H1 (cell line): ENCODE measurements at regions not wholly inside any gene's neighbourhood (a gene's known extent, or its start where the extent isn't known, plus 50 kb on each side); places are given as distances from the start of the nearest gene placed in this dataset.

Source experiments
- CTCF ChIA-PET: fragments of 300-600 bp; sonication (Branson Sonifier 250); formaldehyde crosslinking; loops from one replicate; lab custom pipeline; 2021; ENCODE audit not compliant: partially characterized antibody; lab: Charles Lee
- POLR2A ChIA-PET: fragments of 300-600 bp; sonication (Branson Sonifier 250); formaldehyde crosslinking; loops from one replicate; lab custom pipeline; 2021; ENCODE audit warnings: inconsistent platforms; ENCODE audit not compliant: partially characterized antibody; lab: Charles Lee
- DNase-seq, 2 experiments: peaks; one replicate each; pipeline versions ENCODE4 v3.0.0 to v3.0.0-alpha.2; 2010 to 2022; ENCODE audit warnings: low spot score in 2 of 2, low read depth in 1 of 2, mixed read lengths in 1 of 2
- FAIRE-seq: peaks from 2 replicates; lab custom pipeline; 2011; peaks lifted over from hg19 to GRCh38; lab: Jason Lieb, UNC
- H2AFZ ChIP-seq: 2 replicates; pipeline ENCODE4 v1.8.1; 2012; ENCODE audit warnings: low read length, inconsistent platforms
- H2AK5ac ChIP-seq: 2 replicates; pipeline ENCODE4 v1.6.1; 2013; ENCODE audit warnings: low read depth, low read length
- H2BK120ac ChIP-seq: replicated peaks from 2 replicates; pipeline ENCODE3; 2013; ENCODE audit warnings: low read depth, low read length, inconsistent platforms
- H2BK12ac ChIP-seq: 2 replicates; pipeline ENCODE4 v1.6.1; 2013; ENCODE audit warnings: low read depth, low read length
- H2BK15ac ChIP-seq: 2 replicates; pipeline ENCODE4 v1.6.1; 2013; ENCODE audit warnings: low read length
- H2BK20ac ChIP-seq: 2 replicates; pipeline ENCODE4 v1.6.1; 2013; ENCODE audit warnings: low read length
- H2BK5ac ChIP-seq: 2 replicates; pipeline ENCODE4 v1.6.1; 2013; ENCODE audit warnings: low read depth, low read length
- H3K14ac ChIP-seq: 2 replicates; pipeline ENCODE4 v1.6.1; 2013; ENCODE audit warnings: inconsistent platforms; ENCODE audit not compliant: insufficient read length
- H3K18ac ChIP-seq: 2 replicates; pipeline ENCODE4 v1.6.1; 2013; ENCODE audit warnings: low read length; ENCODE audit errors: extremely low read depth
- H3K23ac ChIP-seq: 2 replicates; pipeline ENCODE4 v1.6.1; 2013; ENCODE audit warnings: inconsistent platforms; ENCODE audit not compliant: insufficient read length
- H3K23me2 ChIP-seq: 2 replicates; pipeline ENCODE4 v1.6.1; 2013; ENCODE audit warnings: low read depth, low read length
- H3K27ac ChIP-seq: 2 replicates; pipeline ENCODE4 v1.6.1; 2011; ENCODE audit warnings: low read depth, low read length, inconsistent platforms
- H3K27me3 ChIP-seq, 4 experiments: replicated peaks in 1 of 4; 1 replicate in 1 of 4; 2 replicates in 3 of 4; pipeline versions ENCODE4 v1.6.1 to v1.8.1; 2011 to 2013; ENCODE audit warnings: low read length in 3 of 4, mild to moderate bottlenecking in 3 of 4, inconsistent platforms in 2 of 4, mixed read lengths in 2 of 4, moderate library complexity in 1 of 4; ENCODE audit not compliant: control insufficient read depth in 3 of 4, insufficient read depth in 3 of 4; ENCODE audit errors: extremely low read depth in 1 of 4
- H3K36me3 ChIP-seq, 4 experiments: 2 replicates each; pipeline versions ENCODE4 v1.6.1 to v1.8.1; 2011 to 2013; ENCODE audit warnings: mild to moderate bottlenecking in 4 of 4, low read length in 3 of 4, moderate library complexity in 2 of 4, control low read depth in 1 of 4, inconsistent platforms in 1 of 4; ENCODE audit not compliant: insufficient read depth in 4 of 4, control insufficient read depth in 2 of 4
- H3K4ac ChIP-seq: replicated peaks from 2 replicates; pipeline ENCODE3; 2013; ENCODE audit warnings: low read length, low read depth, mixed read lengths, inconsistent platforms; ENCODE audit not compliant: insufficient read length
- H3K4me1 ChIP-seq, 4 experiments: replicated peaks in 1 of 4; 1 replicate in 1 of 4; 2 replicates in 3 of 4; pipeline versions ENCODE4 v1.6.1 to v1.8.1; 2011 to 2013; ENCODE audit warnings: low read length in 3 of 4, inconsistent platforms in 2 of 4, mixed read lengths in 1 of 4; ENCODE audit not compliant: insufficient read depth in 4 of 4, control insufficient read depth in 3 of 4
- H3K4me2 ChIP-seq, 2 experiments: 2 replicates each; pipeline versions ENCODE4 v1.6.1 to v1.8.1; 2011 to 2013; ENCODE audit warnings: low read depth in 2 of 2, low read length in 2 of 2, control low read depth in 1 of 2, inconsistent platforms in 1 of 2, mild to moderate bottlenecking in 1 of 2; ENCODE audit not compliant: insufficient read depth in 1 of 2
- H3K4me3 ChIP-seq, 4 experiments: fragments of 200-600, 300-600 bp in 1 of 4; sonication (generic), shearing (Covaris generic), sonication (Bioruptor Twin) in 1 of 4; 2 replicates each; pipeline versions ENCODE4 v1.5.1 to v1.8.1; 2011 to 2016; ENCODE audit warnings: low read length in 4 of 4, low read depth in 3 of 4, control low read depth in 2 of 4, inconsistent platforms in 2 of 4, mild to moderate bottlenecking in 2 of 4, mixed read lengths in 1 of 4, moderate library complexity in 1 of 4; ENCODE audit not compliant: insufficient read depth in 2 of 4; ENCODE audit errors: extremely low read depth in 1 of 4
- H3K56ac ChIP-seq: replicated peaks from 2 replicates; pipeline ENCODE3; 2013; ENCODE audit warnings: low read depth, mild to moderate bottlenecking, mixed read lengths, low read length, inconsistent platforms; ENCODE audit not compliant: insufficient read length
- H3K79me1 ChIP-seq: 2 replicates; pipeline ENCODE4 v1.6.1; 2013; ENCODE audit warnings: low read depth, low read length, control low read depth
- H3K79me2 ChIP-seq, 2 experiments: 2 replicates each; pipeline versions ENCODE4 v1.6.1 to v1.8.1; 2012 to 2013; ENCODE audit warnings: low read length in 2 of 2, mild to moderate bottlenecking in 2 of 2, inconsistent platforms in 1 of 2; ENCODE audit not compliant: insufficient read depth in 2 of 2, control insufficient read depth in 1 of 2
- H3K9ac ChIP-seq, 4 experiments: replicated peaks in 1 of 4; 1 replicate in 1 of 4; 2 replicates in 3 of 4; pipeline versions ENCODE4 v1.6.1 to v1.8.1; 2011 to 2013; ENCODE audit warnings: low read depth in 3 of 4, low read length in 3 of 4, control low read depth in 2 of 4, mild to moderate bottlenecking in 2 of 4, moderate library complexity in 2 of 4, inconsistent platforms in 1 of 4; ENCODE audit errors: extremely low read depth in 1 of 4
- H3K9me3 ChIP-seq, 2 experiments: 2 replicates each; pipeline versions ENCODE4 v1.6.1 to v1.8.1; 2012 to 2013; ENCODE audit warnings: mild to moderate bottlenecking in 2 of 2, moderate library complexity in 2 of 2, control low read depth in 1 of 2, inconsistent platforms in 1 of 2, low read depth in 1 of 2, low read length in 1 of 2, mixed read lengths in 1 of 2; ENCODE audit not compliant: insufficient read depth in 2 of 2
- H4K20me1 ChIP-seq, 2 experiments: replicated peaks in 1 of 2; 2 replicates each; pipeline versions ENCODE3 to v1.8.1; 2011 to 2013; ENCODE audit warnings: inconsistent platforms in 2 of 2, low read length in 2 of 2, mild to moderate bottlenecking in 1 of 2; ENCODE audit not compliant: insufficient read depth in 2 of 2, control insufficient read depth in 1 of 2
- H4K5ac ChIP-seq: 2 replicates; pipeline ENCODE4 v1.6.1; 2013; ENCODE audit warnings: low read length, low read depth, mixed read lengths, inconsistent platforms; ENCODE audit not compliant: insufficient read length
- H4K8ac ChIP-seq: 2 replicates; pipeline ENCODE4 v1.8.0; 2013; ENCODE audit warnings: mild to moderate bottlenecking, moderate library complexity, low read length, inconsistent platforms; ENCODE audit not compliant: insufficient read depth; ENCODE audit errors: extremely low read depth
- H4K91ac ChIP-seq: replicated peaks from 2 replicates; pipeline ENCODE3; 2013; ENCODE audit warnings: low read length, mixed read lengths, inconsistent platforms; ENCODE audit not compliant: insufficient read length
- CHD2 ChIP-seq: IDR thresholded peaks from 2 replicates; pipeline ENCODE4 v1.6.1; 2012; ENCODE audit warnings: low read length, improper control_type of control experiment
- CTBP2 ChIP-seq: IDR thresholded peaks from 2 replicates; pipeline ENCODE4 v1.7.0; 2011; ENCODE audit warnings: borderline replicate concordance, mild to moderate bottlenecking, moderate library complexity, mixed read lengths, low read length; ENCODE audit not compliant: insufficient read depth, insufficient read length
- JUND ChIP-seq: IDR thresholded peaks from 2 replicates; pipeline ENCODE4 v1.6.1; 2011; ENCODE audit warnings: mild to moderate bottlenecking, improper control_type of control experiment, low read length
- KDM4A ChIP-seq: IDR thresholded peaks from one replicate; pipeline ENCODE4 v1.7.1; 2012; ENCODE audit warnings: low read depth, mild to moderate bottlenecking, moderate library complexity, low read length, inconsistent platforms; ENCODE audit not compliant: severe bottlenecking
- KDM5A ChIP-seq: fragments of 200-600 bp; IDR thresholded peaks from 2 replicates; pipeline ENCODE4 v1.7.1; 2012; ENCODE audit warnings: mild to moderate bottlenecking, low read length, inconsistent platforms, mixed read lengths
- MAFK ChIP-seq: IDR thresholded peaks from 2 replicates; pipeline ENCODE4 v1.6.1; 2012; ENCODE audit warnings: low read depth, mild to moderate bottlenecking, improper control_type of control experiment, low read length
- NANOG ChIP-seq: IDR thresholded peaks from 2 replicates; pipeline ENCODE4 v1.6.1; 2011; ENCODE audit warnings: low read length, low read depth, mild to moderate bottlenecking, inconsistent platforms; ENCODE audit not compliant: insufficient read depth, poor library complexity, severe bottlenecking
- POLR2A ChIP-seq, 2 experiments: IDR thresholded peaks; 1 replicate in 1 of 2; 2 replicates in 1 of 2; pipeline ENCODE4 v1.6.1; 2011; ENCODE audit warnings: low read depth in 2 of 2, low read length in 2 of 2, mild to moderate bottlenecking in 2 of 2; ENCODE audit errors: control extremely low read depth in 1 of 2
- POLR2AphosphoS5 ChIP-seq: IDR thresholded peaks from 2 replicates; pipeline ENCODE4 v1.6.1; 2011; ENCODE audit warnings: low read depth, low read length
- POU5F1 ChIP-seq: IDR thresholded peaks from 2 replicates; pipeline ENCODE4 v1.6.1; 2011; ENCODE audit warnings: low read depth, mild to moderate bottlenecking, low read length, moderate library complexity
- RXRA ChIP-seq: IDR thresholded peaks from 2 replicates; pipeline ENCODE4 v1.6.1; 2011; ENCODE audit warnings: low read depth, mild to moderate bottlenecking, low read length, moderate library complexity; ENCODE audit not compliant: insufficient read depth
- SIX5 ChIP-seq: IDR thresholded peaks from 2 replicates; pipeline ENCODE4 v1.6.1; 2011; ENCODE audit warnings: mild to moderate bottlenecking, low read depth, low read length
- SP1 ChIP-seq: IDR thresholded peaks from 2 replicates; pipeline ENCODE4 v1.6.1; 2011; ENCODE audit warnings: low read depth, low read length
- SP4 ChIP-seq: IDR thresholded peaks from 2 replicates; pipeline ENCODE4 v1.6.1; 2012; ENCODE audit warnings: low read length, inconsistent platforms
- TAF1 ChIP-seq: IDR thresholded peaks from 2 replicates; pipeline ENCODE4 v1.6.1; 2011; ENCODE audit warnings: mild to moderate bottlenecking, low read depth, low read length
- YY1 ChIP-seq: IDR thresholded peaks from 2 replicates; pipeline ENCODE4 v1.6.1; 2011; ENCODE audit warnings: low read depth, mild to moderate bottlenecking, low read length
- WGBS, 2 experiments: shearing (Covaris generic) in 1 of 2; methylation state at CpG; one replicate each; pipeline versions ENCODE4 v1.1.6 to v1.1.7; 2013 to 2015; ENCODE audit warnings: low lambda C conversion rate in 2 of 2, mixed read lengths in 2 of 2, inconsistent platforms in 1 of 2, low coverage in 1 of 2, missing lambda C conversion rate in 1 of 2; ENCODE audit not compliant: insufficient replicate concordance in 2 of 2, insufficient coverage in 1 of 2, insufficient read length in 1 of 2; ENCODE audit errors: extremely low coverage in 1 of 2, missing lambda C conversion rate in 1 of 2; 5-methylcytosine and 5-hydroxymethylcytosine counted together

- Histone ChIP-seq H4K91ac (no peak overlapping the region), H2AFZ (0 out of 2 replicates have a peak overlapping the region, but pooled peaks have one; percentile 3), H3K79me1 (no peaks in the 10 kb centered on the region), H2BK12ac (no peak overlapping the region), H2BK20ac (no peak overlapping the region), H3K4me2 (no peak overlapping the region), H3K79me2 (no peaks in the 10 kb centered on the region), H2BK15ac (no peak overlapping the region), H2AK5ac (no peak overlapping the region), H4K8ac (no peak overlapping the region), H3K27me3 (no peaks in the 10 kb centered on the region), H3K27ac (no peak overlapping the region), H2BK5ac (no peak overlapping the region), H4K20me1 (no peaks in the 10 kb centered on the region), H3K4me3 (no peak overlapping the region), H4K5ac (no peak overlapping the region), H3K4me1 (no peaks in the 10 kb centered on the region), H3K23me2 (no peaks in the 10 kb centered on the region), H3K18ac (no peak overlapping the region), H3K4ac (no peak overlapping the region), H3K23ac (no peak overlapping the region), H3K9me3 (no peaks in the 10 kb centered on the region), H3K14ac (no peak overlapping the region), H3K9ac (no peak overlapping the region), H3K36me3 (no peaks in the 10 kb centered on the region), H3K56ac (no peak overlapping the region), H2BK120ac (no peak overlapping the region)
- DNase-seq (no peak), FAIRE-seq (no peak)
- POLR2A ChIA-PET: no interaction called here
- WGBS, 2 experiments: 83% methylated on average over 2 of the region's 2 CpGs; no CpG with 5 or more reads in 1 of the 2 experiments
- CTCF ChIA-PET: no interaction called here
- TF ChIP-seq POLR2A (IDR thresholded peaks at IDR 0.05; ENCODE audit: control extremely low read depth in 1 of 2, low read depth in 2 of 2, low read length in 2 of 2) (no peak), NANOG (no peak), SP1 (no peak), POU5F1 (no peak), RXRA (no peak), JUND (no peak), CTBP2 (no peak), SP4 (no peak), CHD2 (no peak), POLR2AphosphoS5 (no peak), SIX5 (no peak), MAFK (no peak), TAF1 (no peak), KDM4A (no peak), YY1 (no peak), KDM5A (no peak)
Measured at GRCh38 chr13:62129000-62129551, 713.4 kb upstream of the PCDH20 start.
